ENCODE measurements at regions not wholly inside any gene's neighbourhood (a gene's known extent, or its start where the extent isn't known, plus 50 kb on each side); places are given as distances from the start of the nearest gene placed in this dataset.
"Not testable (repeated sequence)": the region's sequence is repeated elsewhere in the genome, so short reads cannot be mapped to it uniquely, and the experiment has no call there.

- no peak for TF ChIP-seq CTCF (IDR thresholded peaks at IDR 0.05; ENCODE audit: extremely low read depth, insufficient read depth, missing control alignments)
- no peak for DNase-seq (ENCODE audit: low spot score)
Observed at GRCh38 chrX:44765556-44765955, 78.3 kb upstream of the DUSP21 start.

GRCh38 chrX:44747969-44748368 is 95.9 kb upstream of the DUSP21 start:
- no peak for DNase-seq (ENCODE audit: low spot score)
- no peak for TF ChIP-seq CTCF (IDR thresholded peaks at IDR 0.05; ENCODE audit: extremely low read depth, insufficient read depth, missing control alignments)
- in situ Hi-C loops (cut with MboI; ENCODE audit: low pct_unique_long_range_greater_than_20kb, low sequenced_read_pairs, unreplicated experiment) = no loop called here

More at GRCh38 chrX:44765556-44765955, 78.3 kb upstream of the DUSP21 start:
- in situ Hi-C loops (cut with MboI; ENCODE audit: low pct_unique_long_range_greater_than_20kb, low sequenced_read_pairs, unreplicated experiment) = no loop called here

GRCh38 chrX:44747317-44747716 is 96.5 kb upstream of the DUSP21 start:
- in situ Hi-C loops (cut with MboI; ENCODE audit: low pct_unique_long_range_greater_than_20kb, low sequenced_read_pairs, unreplicated experiment) = no loop called here
- TF ChIP-seq CTCF (IDR thresholded peaks at IDR 0.05; ENCODE audit: extremely low read depth, insufficient read depth, missing control alignments) = no peak
- no peak for DNase-seq (ENCODE audit: low spot score)

- no peak for TF ChIP-seq CTCF (IDR thresholded peaks at IDR 0.05; ENCODE audit: extremely low read depth, insufficient read depth, missing control alignments)
- in situ Hi-C loops (cut with MboI; ENCODE audit: low pct_unique_long_range_greater_than_20kb, low sequenced_read_pairs, unreplicated experiment) = no loop called here
- no peak for DNase-seq (ENCODE audit: low spot score)
Observed at GRCh38 chrX:44744799-44745198, 99.0 kb upstream of the DUSP21 start.

GRCh38 chrX:44742480-44743155 is 101.2 kb upstream of the DUSP21 start:
- in situ Hi-C loops (cut with MboI; ENCODE audit: low pct_unique_long_range_greater_than_20kb, low sequenced_read_pairs, unreplicated experiment) = no loop called here
- no peak for DNase-seq (ENCODE audit: low spot score)
- no peak for TF ChIP-seq CTCF (IDR thresholded peaks at IDR 0.05; ENCODE audit: extremely low read depth, insufficient read depth, missing control alignments)

GRCh38 chrX:44741859-44742258 is 102.0 kb upstream of the DUSP21 start:
- DNase-seq (ENCODE audit: low spot score); in situ Hi-C loops (cut with MboI; ENCODE audit: low pct_unique_long_range_greater_than_20kb, low sequenced_read_pairs, unreplicated experiment): not testable (repeated sequence)

- in situ Hi-C loops (cut with MboI; ENCODE audit: low pct_unique_long_range_greater_than_20kb, low sequenced_read_pairs, unreplicated experiment); DNase-seq (ENCODE audit: low spot score): not testable (repeated sequence)
Observed at GRCh38 chrX:44741458-44741857, 102.4 kb upstream of the DUSP21 start.

GRCh38 chrX:44735498-44735897 is 108.3 kb upstream of the DUSP21 start:
- no peak for TF ChIP-seq CTCF (IDR thresholded peaks at IDR 0.05; ENCODE audit: extremely low read depth, insufficient read depth, missing control alignments)
- in situ Hi-C loops (cut with MboI; ENCODE audit: low pct_unique_long_range_greater_than_20kb, low sequenced_read_pairs, unreplicated experiment) = no loop called here
- DNase-seq (ENCODE audit: low spot score) = no peak

Measured in GM13977 (cell line).